GM13976 (cell line): ENCODE measurements at regions not wholly inside any gene's neighbourhood (a gene's known extent, or its start where the extent isn't known, plus 50 kb on each side); places are given as distances from the start of the nearest gene placed in this dataset.

Experiments used
- DNase-seq: peaks from one replicate; pipeline ENCODE4 v3.0.0; 2012; ENCODE audit warnings: low spot score
- in situ Hi-C: fragments of 300-500 bp; cut with MboI; formaldehyde crosslinking; loops from one replicate; pipeline ENCODE4 v1.12.0; 2022; ENCODE audit warnings: low sequenced_read_pairs, mixed read lengths, inconsistent platforms; ENCODE audit not compliant: unreplicated experiment
- TF ChIP-seq, protein P1 (sequence below): IDR thresholded peaks from 2 replicates; pipeline ENCODE4 v1.5.1; 2012; ENCODE audit warnings: borderline replicate concordance, mild to moderate bottlenecking; ENCODE audit not compliant: insufficient read depth; ENCODE audit errors: extremely low read depth, missing control alignments, control extremely low read depth

DNA sequence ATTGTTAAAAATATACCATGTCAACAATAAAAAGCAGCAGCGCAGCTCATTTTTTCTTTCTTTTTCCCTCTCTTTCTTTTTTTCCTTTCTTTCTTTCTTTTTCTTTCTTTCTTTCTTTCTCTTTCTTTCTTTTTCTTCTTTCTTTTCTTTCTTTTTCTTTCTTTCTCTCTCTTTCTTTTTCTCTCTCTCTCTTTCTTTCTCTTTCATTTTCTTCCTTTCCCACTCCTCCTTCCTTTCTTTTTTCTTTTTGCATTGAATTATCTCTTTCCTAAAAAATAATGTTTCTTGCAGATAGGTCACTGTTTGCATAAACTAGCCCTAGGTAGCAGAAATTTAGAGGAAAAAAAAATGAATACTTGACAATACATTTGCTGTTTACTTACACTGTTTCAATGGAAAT, 755.1 kb upstream of the COBL start:
- TF ChIP-seq, protein P1, sequence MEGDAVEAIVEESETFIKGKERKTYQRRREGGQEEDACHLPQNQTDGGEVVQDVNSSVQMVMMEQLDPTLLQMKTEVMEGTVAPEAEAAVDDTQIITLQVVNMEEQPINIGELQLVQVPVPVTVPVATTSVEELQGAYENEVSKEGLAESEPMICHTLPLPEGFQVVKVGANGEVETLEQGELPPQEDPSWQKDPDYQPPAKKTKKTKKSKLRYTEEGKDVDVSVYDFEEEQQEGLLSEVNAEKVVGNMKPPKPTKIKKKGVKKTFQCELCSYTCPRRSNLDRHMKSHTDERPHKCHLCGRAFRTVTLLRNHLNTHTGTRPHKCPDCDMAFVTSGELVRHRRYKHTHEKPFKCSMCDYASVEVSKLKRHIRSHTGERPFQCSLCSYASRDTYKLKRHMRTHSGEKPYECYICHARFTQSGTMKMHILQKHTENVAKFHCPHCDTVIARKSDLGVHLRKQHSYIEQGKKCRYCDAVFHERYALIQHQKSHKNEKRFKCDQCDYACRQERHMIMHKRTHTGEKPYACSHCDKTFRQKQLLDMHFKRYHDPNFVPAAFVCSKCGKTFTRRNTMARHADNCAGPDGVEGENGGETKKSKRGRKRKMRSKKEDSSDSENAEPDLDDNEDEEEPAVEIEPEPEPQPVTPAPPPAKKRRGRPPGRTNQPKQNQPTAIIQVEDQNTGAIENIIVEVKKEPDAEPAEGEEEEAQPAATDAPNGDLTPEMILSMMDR = no peak
- DNase-seq = no peak
- in situ Hi-C loops = no loop called here

DNA sequence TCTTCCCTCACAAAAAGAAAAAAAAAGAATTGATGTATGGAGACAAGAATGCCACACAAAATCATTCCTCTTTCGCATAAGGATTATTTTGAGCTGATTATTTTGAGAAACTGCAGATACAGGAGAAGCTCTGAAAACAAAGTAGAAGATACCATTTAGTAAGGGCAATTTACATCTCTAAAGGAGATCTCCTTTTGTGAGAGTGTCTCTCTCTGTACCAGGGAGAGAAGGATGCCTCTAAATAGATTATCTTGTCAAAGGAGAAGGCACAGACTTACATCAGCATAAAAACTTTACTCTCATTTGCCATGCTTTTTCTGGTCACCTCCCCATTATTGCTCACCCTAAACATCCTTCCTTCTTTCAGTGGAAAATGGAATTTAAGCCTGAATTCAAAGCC, 747.9 kb upstream of the COBL start:
- in situ Hi-C loops = no loop called here
- TF ChIP-seq, protein P1 = no peak
- DNase-seq = no peak

DNA sequence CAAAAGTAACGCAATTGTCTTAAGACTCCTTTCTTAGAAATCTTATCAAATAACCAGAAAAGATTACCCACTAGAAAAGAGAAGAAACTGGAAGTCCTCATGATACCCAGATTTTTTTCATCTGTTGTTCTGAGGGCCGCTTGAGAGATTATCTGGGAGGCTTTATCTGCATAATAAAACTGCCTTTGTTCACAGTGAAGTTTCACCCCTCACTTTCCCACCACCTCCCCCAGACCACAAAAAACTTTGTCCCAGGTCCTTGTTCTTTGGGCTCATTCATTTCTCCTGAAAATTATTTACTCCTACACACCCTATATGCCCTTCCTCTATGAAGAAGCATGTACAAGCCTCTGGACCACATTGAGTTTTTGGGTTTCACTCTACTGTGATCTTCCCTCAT, 745.1 kb upstream of the COBL start:
- DNase-seq = no peak
- in situ Hi-C loops = no loop called here
- TF ChIP-seq, protein P1 = no peak

DNA sequence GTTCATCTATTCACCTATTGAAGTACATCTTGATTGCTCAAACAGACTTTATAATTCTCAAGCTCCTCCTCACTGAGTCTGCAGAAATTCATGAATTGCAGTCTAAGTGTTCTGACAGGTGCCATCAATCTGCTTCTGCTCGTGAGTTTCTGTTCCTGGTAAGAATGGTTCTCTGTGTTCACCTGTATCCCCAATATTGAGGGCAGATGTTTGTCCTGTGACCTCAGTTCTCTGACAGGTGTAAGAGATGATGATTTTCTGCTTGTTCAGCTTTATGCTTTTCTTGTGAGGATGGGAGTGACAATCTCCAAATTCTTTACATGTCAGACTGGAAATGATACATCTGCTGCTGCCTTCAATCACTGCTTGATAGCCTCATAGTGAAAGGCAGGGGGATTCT, 736.9 kb upstream of the COBL start:
- no peak for DNase-seq
- TF ChIP-seq, protein P1 = no peak
- in situ Hi-C loops = no loop called here

DNA sequence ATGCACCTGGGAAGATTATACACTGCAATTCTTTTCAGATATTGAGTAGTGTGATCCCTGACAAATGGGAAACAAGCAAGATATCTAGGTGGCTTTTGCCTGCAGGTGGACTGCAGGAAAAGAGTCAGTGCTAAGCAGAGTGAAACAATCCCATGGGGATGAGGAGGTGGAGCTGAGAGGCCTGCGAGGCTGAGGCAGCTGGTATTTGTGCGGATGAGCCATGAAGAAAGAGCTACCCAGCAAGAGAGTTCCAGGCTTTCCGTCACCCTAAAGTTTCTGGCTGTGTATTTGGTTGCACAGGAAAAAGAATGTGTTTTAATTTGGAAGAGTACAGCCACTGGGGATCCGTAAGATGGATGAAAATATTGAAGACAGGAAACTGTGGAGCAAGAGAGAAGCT, 714.1 kb upstream of the COBL start:
- in situ Hi-C loops = no loop called here
- no peak for DNase-seq
- TF ChIP-seq, protein P1 = no peak

DNA sequence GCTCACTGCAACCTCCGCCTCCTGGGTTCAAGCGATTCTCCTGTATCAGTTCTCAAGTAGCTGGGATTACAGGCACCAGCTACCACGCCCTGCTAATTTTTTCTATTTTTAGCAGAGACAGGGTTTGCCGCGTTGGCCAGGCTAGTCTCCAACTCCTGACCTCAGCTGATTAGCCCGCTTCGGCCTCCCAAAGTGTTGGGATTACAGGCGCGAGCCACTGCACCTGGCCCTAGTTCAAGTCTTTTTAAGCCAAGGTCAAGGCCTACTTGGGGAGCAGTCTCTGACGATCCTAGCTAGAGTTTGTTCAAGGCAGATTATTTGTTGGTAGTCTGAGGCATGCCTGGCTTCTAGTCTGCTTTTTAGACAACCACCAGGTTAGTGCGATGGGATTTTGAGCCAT, 709.5 kb upstream of the COBL start:
- in situ Hi-C loops = no loop called here
- TF ChIP-seq, protein P1 = no peak

DNA sequence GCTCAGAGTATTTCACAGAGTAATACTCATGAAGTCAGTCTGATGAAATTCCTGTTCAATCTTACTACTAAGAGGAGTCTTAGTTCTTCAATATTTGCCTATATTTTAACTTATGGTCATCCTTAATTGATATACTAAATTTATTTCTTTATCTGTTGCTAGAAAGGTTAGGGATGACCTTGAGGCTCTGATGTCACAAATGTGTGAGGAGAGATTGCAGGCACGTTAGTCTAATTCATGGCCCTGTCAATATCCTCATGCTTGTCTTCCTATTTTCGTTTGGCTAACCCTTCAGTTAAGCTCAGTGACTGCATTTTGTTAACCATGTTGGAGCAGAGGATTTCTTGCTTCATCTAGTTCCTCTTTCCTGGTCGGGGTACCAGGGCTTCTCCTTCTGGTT, 704.7 kb upstream of the COBL start:
- TF ChIP-seq, protein P1 = no peak
- in situ Hi-C loops = no loop called here
- no peak for DNase-seq

More for the DNA sequence above, 709.5 kb upstream of the COBL start:
- DNase-seq = no peak
